ENCODE measurements at regions not wholly inside any gene's neighbourhood (a gene's known extent, or its start where the extent isn't known, plus 50 kb on each side); places are given as distances from the start of the nearest gene placed in this dataset.

DNA sequence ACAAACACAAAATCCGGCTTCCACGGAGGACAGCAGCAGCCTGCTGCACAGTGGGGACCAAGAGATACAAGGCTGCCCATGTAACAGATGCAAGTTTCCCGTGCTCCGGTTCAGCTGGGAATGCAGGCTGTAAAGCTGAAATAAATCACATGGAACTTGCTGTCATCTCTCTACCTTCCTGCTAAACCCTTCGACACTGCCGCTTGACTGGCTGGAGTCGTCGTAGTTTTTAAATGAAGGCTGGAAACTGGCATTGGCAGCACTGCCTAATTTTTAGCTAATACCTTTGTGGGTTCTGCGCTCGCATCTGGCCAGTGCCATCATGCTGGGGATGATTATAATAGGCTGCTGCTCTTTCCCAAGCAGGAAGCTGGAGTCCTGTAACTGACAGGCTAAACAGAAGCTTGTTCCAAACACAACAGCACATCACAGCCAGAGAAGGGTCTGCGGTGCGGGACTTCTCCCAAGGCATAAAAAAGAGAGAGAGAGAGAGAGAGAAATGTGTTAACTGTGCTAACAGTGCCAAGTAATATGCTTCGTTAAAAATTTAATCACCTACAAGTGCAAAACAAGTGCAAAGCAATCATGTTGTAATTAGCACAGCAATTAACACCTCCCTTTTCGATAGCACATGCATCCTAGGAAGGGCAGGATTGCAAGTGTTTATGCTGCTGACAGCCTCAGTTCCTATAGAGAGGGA is 146.1 kb downstream of the TFAP2A start:
- Histone ChIP-seq H3K36me3 (no peaks in the 10 kb centered on the region), H3K27ac (no peak overlapping the region), H3K27me3 (no peaks in the 10 kb centered on the region), H3K4me3 (no peak overlapping the region), H3K4me1 (no peaks in the 10 kb centered on the region), H3K9me3 (no peaks in the 10 kb centered on the region)
- TF ChIP-seq POLR2AphosphoS5 (IDR thresholded peaks at IDR 0.05; ENCODE audit: insufficient read depth in 1 of 2, low read depth in 1 of 2): no peak
- TF ChIP-seq, protein P1, sequence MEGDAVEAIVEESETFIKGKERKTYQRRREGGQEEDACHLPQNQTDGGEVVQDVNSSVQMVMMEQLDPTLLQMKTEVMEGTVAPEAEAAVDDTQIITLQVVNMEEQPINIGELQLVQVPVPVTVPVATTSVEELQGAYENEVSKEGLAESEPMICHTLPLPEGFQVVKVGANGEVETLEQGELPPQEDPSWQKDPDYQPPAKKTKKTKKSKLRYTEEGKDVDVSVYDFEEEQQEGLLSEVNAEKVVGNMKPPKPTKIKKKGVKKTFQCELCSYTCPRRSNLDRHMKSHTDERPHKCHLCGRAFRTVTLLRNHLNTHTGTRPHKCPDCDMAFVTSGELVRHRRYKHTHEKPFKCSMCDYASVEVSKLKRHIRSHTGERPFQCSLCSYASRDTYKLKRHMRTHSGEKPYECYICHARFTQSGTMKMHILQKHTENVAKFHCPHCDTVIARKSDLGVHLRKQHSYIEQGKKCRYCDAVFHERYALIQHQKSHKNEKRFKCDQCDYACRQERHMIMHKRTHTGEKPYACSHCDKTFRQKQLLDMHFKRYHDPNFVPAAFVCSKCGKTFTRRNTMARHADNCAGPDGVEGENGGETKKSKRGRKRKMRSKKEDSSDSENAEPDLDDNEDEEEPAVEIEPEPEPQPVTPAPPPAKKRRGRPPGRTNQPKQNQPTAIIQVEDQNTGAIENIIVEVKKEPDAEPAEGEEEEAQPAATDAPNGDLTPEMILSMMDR (IDR thresholded peaks at IDR 0.05): no peak
- TF ChIP-seq POLR2A (IDR thresholded peaks at IDR 0.05): no peak
- no peak for DNase-seq (ENCODE audit: extremely low spot score in 2 of 2)
- intact Hi-C loops (cut with DNase I): no loop called here

DNA sequence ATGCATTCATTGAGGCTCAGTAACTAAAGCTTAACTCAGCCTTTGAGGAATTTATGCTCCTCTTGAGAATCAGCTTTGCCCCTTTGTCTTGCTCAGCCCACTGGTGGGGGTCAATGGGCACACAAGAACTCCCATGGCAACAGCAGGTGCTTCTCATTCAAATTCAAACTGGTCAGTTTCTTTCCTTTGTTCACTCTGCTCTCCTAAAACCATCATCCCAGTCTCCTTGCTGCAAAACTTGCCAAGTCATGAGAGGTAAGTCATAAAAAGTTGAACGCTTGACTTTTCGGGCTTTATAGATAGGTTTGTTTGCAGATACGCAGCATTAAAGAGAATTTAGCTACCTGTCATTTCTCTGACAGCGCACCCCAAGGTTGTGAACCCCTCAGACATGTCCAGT is 146.8 kb downstream of the TFAP2A start:
- no peak for DNase-seq (ENCODE audit: extremely low spot score in 2 of 2)
- no peak overlapping the region for H3K4me3 ChIP-seq
- no peaks in the 10 kb centered on the region for H3K9me3 ChIP-seq
- H3K4me1 ChIP-seq: no peaks in the 10 kb centered on the region
- no peaks in the 10 kb centered on the region for H3K27me3 ChIP-seq
- no peak overlapping the region for H3K27ac ChIP-seq
- H3K36me3 ChIP-seq: no peaks in the 10 kb centered on the region
- TF ChIP-seq POLR2A (IDR thresholded peaks at IDR 0.05) (no peak), POLR2AphosphoS5 (IDR thresholded peaks at IDR 0.05; ENCODE audit: insufficient read depth in 1 of 2, low read depth in 1 of 2) (no peak)
- intact Hi-C loops (cut with DNase I): no loop called here

DNA sequence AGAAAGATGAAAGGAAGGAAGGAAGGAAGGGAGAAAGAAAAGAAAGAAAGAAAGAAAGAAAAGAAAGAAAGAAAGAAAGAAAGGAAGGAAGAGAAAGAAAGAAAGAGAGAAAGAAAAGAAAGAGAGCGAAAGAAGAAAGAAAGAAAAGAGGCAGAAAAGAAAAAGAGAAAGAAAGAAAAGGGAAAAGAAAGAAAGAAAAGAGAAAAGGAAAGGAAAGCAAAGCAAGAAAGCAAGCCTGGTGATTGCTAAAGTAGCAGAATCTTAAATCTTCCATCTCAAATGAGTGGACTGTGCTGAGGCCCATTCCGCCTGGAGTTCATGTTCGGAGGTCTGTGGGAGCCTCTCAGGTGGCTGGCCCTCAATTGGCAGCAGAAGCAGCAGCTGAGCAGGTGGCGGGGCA is 148.4 kb downstream of the TFAP2A start:
- H3K36me3 ChIP-seq: no peaks in the 10 kb centered on the region
- DNase-seq (ENCODE audit: extremely low spot score in 2 of 2): no peak
- TF ChIP-seq POLR2AphosphoS5 (IDR thresholded peaks at IDR 0.05; ENCODE audit: insufficient read depth in 1 of 2, low read depth in 1 of 2) (no peak), POLR2A (IDR thresholded peaks at IDR 0.05) (no peak)
- TF ChIP-seq, protein P1 (IDR thresholded peaks at IDR 0.05): no peak
- no peak overlapping the region for H3K27ac ChIP-seq
- no peak overlapping the region for H3K4me3 ChIP-seq
- intact Hi-C loops (cut with DNase I): no loop called here
- H3K4me1 ChIP-seq: no peaks in the 10 kb centered on the region
- H3K27me3 ChIP-seq: no peaks in the 10 kb centered on the region
- H3K9me3 ChIP-seq: no peaks in the 10 kb centered on the region

DNA sequence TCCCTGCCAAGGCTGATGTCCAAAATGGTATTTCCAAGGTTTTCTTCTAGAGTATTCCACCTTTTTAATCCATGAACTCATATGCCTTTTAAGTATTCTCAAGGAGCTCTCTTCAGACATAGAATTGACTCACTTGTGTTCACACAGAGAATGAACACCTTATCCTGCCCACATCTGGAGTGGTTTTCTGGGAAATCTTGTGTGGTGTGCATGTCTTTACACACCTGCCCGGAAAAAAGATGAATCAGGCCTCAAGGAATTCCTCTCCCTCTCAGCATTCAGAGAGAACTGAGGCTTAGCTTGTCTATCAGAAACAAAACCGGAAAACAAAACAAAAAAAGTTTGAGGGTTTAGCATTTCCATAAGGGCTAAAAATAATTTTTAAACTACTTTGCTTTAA is 148.8 kb downstream of the TFAP2A start:
- intact Hi-C loops (cut with DNase I): no loop called here
- Histone ChIP-seq H3K4me3 (no peak overlapping the region), H3K36me3 (no peaks in the 10 kb centered on the region), H3K27ac (no peak overlapping the region), H3K4me1 (no peaks in the 10 kb centered on the region), H3K9me3 (no peaks in the 10 kb centered on the region), H3K27me3 (no peaks in the 10 kb centered on the region)
- DNase-seq (ENCODE audit: extremely low spot score in 2 of 2): no peak
- TF ChIP-seq POLR2A (IDR thresholded peaks at IDR 0.05) (no peak), POLR2AphosphoS5 (IDR thresholded peaks at IDR 0.05; ENCODE audit: insufficient read depth in 1 of 2, low read depth in 1 of 2) (no peak)
- TF ChIP-seq, protein P1 (IDR thresholded peaks at IDR 0.05): no peak

DNA sequence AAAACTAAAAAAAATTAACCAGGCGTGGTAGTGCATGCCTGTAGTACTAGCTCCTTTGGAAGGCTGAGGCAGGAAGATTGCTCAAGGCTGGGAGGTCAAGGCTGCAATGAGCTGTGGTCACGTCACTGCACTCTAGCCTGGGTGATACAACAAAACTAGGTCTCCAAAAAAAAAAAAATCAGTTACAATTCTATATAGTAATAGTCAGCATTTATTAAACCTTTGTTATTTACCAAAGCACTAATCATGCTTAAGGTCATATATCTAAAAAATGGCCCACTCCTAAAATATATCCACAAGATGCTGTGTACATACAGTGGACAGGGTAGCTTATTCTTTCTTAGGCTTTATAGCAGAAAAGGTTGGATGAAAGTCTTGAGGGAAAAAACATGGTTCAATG is 152.4 kb downstream of the TFAP2A start:
- no peak for TF ChIP-seq POLR2AphosphoS5 (IDR thresholded peaks at IDR 0.05; ENCODE audit: insufficient read depth in 1 of 2, low read depth in 1 of 2)
- TF ChIP-seq, protein P1 (IDR thresholded peaks at IDR 0.05): no peak
- TF ChIP-seq POLR2A (IDR thresholded peaks at IDR 0.05): no peak
- H3K36me3 ChIP-seq: no peaks in the 10 kb centered on the region
- DNase-seq (ENCODE audit: extremely low spot score in 2 of 2): no peak
- no peaks in the 10 kb centered on the region for H3K4me1 ChIP-seq
- no peaks in the 10 kb centered on the region for H3K27me3 ChIP-seq
- intact Hi-C loops (cut with DNase I): no loop called here
- no peak overlapping the region for H3K27ac ChIP-seq
- H3K4me3 ChIP-seq: no peak overlapping the region
- no peaks in the 10 kb centered on the region for H3K9me3 ChIP-seq

Data from vagina (tissue), 2 donors.